HepG2 (cell line): ENCODE measurements at regions not wholly inside any gene's neighbourhood (a gene's known extent, or its start where the extent isn't known, plus 50 kb on each side); places are given as distances from the start of the nearest gene placed in this dataset.

Source experiments
- ATAC-seq: fragments of 200-7000 bp; cut with Tn5 transposase; 3 replicates; pipeline ENCODE4 v1.9.1; 2020; ENCODE audit warnings: mild to moderate bottlenecking, moderate library complexity
- BruUV-seq: library from RNA; stranded (reverse); fragments of 400-500 nt; replicated peaks from 2 replicates; lab custom pipeline; 2021; lab: Mats Ljungman, UMichigan
- CTCF ChIA-PET: fragments of 300-600 bp; formaldehyde crosslinking; extraction: SDS; loops from one replicate; lab custom pipeline; 2021; ENCODE audit warnings: low total read pairs, inconsistent platforms, low intra/inter-chr PET ratio; lab: Yijun Ruan, JAX
- POLR2A ChIA-PET: fragments of 350-600 bp; sonication (Branson Sonifier 250); formaldehyde crosslinking; loops from one replicate; lab custom pipeline; 2020; ENCODE audit warnings: antibody characterized with exemption, inconsistent platforms; lab: Yijun Ruan, JAX
- DNase-seq: peaks from one replicate; pipeline ENCODE4 v3.0.0-alpha.2; 2015; ENCODE audit warnings: low spot score
- FAIRE-seq: peaks from 3 replicates; lab custom pipeline; 2011; peaks lifted over from hg19 to GRCh38; lab: Jason Lieb, UNC
- H2AFZ ChIP-seq: one replicate; pipeline ENCODE4 v1.6.1; 2011; ENCODE audit warnings: low read length, inconsistent platforms
- H3K27ac ChIP-seq: fragments of 300-600 bp; 3 replicates; pipeline ENCODE4 v1.8.0; 2011; ENCODE audit warnings: mixed run types, mild to moderate bottlenecking, mixed read lengths, low read length, inconsistent platforms; ENCODE audit not compliant: insufficient read depth; ENCODE audit errors: extremely low read length
- H3K27me3 ChIP-seq, 2 experiments: fragments of 200-600 bp in 1 of 2; 2 replicates in 1 of 2; 3 replicates in 1 of 2; pipeline versions ENCODE4 v1.6.0 to v1.8.0; 2011; ENCODE audit warnings: low read length in 2 of 2, mild to moderate bottlenecking in 2 of 2, moderate library complexity in 2 of 2, inconsistent platforms in 1 of 2; ENCODE audit not compliant: insufficient read depth in 2 of 2, control insufficient read depth in 1 of 2
- H3K36me3 ChIP-seq, 2 experiments: fragments of 200-600 bp in 1 of 2; replicated peaks in 1 of 2; 2 replicates in 1 of 2; 3 replicates in 1 of 2; pipeline versions ENCODE4 v1.5.1 to v1.8.0; 2011; ENCODE audit warnings: low read length in 2 of 2, inconsistent platforms in 1 of 2; ENCODE audit not compliant: insufficient read depth in 2 of 2, control insufficient read depth in 1 of 2
- H3K4me1 ChIP-seq: 2 replicates; pipeline ENCODE4 v1.5.1; 2012; ENCODE audit warnings: low read length, inconsistent platforms; ENCODE audit not compliant: insufficient read depth
- H3K4me2 ChIP-seq: 2 replicates; pipeline ENCODE4 v1.6.0; 2011; ENCODE audit warnings: low read depth, low read length, inconsistent platforms
- H3K4me3 ChIP-seq, 3 experiments: fragments of 200-600 bp in 1 of 3; sonication (generic), shearing (Covaris generic) in 1 of 3; replicated peaks in 1 of 3; 2 replicates each; pipeline ENCODE4 v1.5.1; 2011 to 2016; ENCODE audit warnings: low read length in 3 of 3, inconsistent platforms in 2 of 3, low read depth in 2 of 3, mild to moderate bottlenecking in 2 of 3, control low read depth in 1 of 3, mixed read lengths in 1 of 3; ENCODE audit not compliant: insufficient read depth in 1 of 3
- H3K79me2 ChIP-seq: one replicate; pipeline ENCODE4 v1.6.1; 2011; ENCODE audit warnings: low read length, inconsistent platforms; ENCODE audit not compliant: insufficient read depth
- H3K9ac ChIP-seq: 2 replicates; pipeline ENCODE4 v1.6.0; 2011; ENCODE audit warnings: mild to moderate bottlenecking, low read depth, low read length, inconsistent platforms; ENCODE audit not compliant: insufficient read depth
- H3K9me3 ChIP-seq: 2 replicates; pipeline ENCODE4 v1.5.1; 2012; ENCODE audit warnings: mild to moderate bottlenecking, low read length
- H4K20me1 ChIP-seq: 2 replicates; pipeline ENCODE4 v1.6.0; 2011; ENCODE audit warnings: inconsistent platforms, mild to moderate bottlenecking, low read length, moderate library complexity; ENCODE audit not compliant: insufficient read depth
- HDAC2 ChIP-seq: sonication (generic); formaldehyde crosslinking; IDR thresholded peaks from 2 replicates; pipeline ENCODE4 v1.4.0; 2020; ENCODE audit warnings: missing genetic modification reagents
- IRF9 ChIP-seq: sonication (generic); formaldehyde crosslinking; IDR thresholded peaks from 2 replicates; pipeline ENCODE4 v1.8.0; 2022; ENCODE audit warnings: missing genetic modification reagents, mild to moderate bottlenecking, borderline replicate concordance
- KDM5A ChIP-seq: fragments of 200-600 bp; sonication (generic); IDR thresholded peaks from 2 replicates; pipeline ENCODE4 v1.7.0; 2018; ENCODE audit warnings: antibody characterized with exemption, mild to moderate bottlenecking, low read length, borderline replicate concordance
- NFYC ChIP-seq: IDR thresholded peaks from 2 replicates; pipeline ENCODE4 v1.6.1; 2016; ENCODE audit warnings: missing genetic modification reagents, missing compliant biosample characterization
- ONECUT2 ChIP-seq: sonication (generic); formaldehyde crosslinking; IDR thresholded peaks from 2 replicates; pipeline ENCODE4 v1.4.0; 2020; ENCODE audit warnings: missing genetic modification reagents
- PRDM15 ChIP-seq: sonication (generic); formaldehyde crosslinking; IDR thresholded peaks from 2 replicates; pipeline ENCODE4 v1.4.0; 2020; ENCODE audit warnings: missing genetic modification reagents
- RFX1 ChIP-seq: fragments of 450-650 bp; IDR thresholded peaks from 2 replicates; pipeline ENCODE4 v1.6.1; 2017
- SRSF9 ChIP-seq: fragments of 200-400 bp; formaldehyde crosslinking; IDR thresholded peaks from 2 replicates; pipeline ENCODE4 v1.6.1; 2018; ENCODE audit warnings: borderline replicate concordance, mild to moderate bottlenecking, low read depth, low read length; ENCODE audit not compliant: insufficient read depth, poor library complexity, severe bottlenecking
- ZNF34 ChIP-seq: sonication (generic); formaldehyde crosslinking; IDR thresholded peaks from 2 replicates; pipeline ENCODE4 v1.4.0; 2020; ENCODE audit warnings: mild to moderate bottlenecking, missing genetic modification reagents, borderline replicate concordance
- ZNF704 ChIP-seq: sonication (generic); formaldehyde crosslinking; IDR thresholded peaks from 2 replicates; pipeline ENCODE4 v1.8.1; 2023; ENCODE audit warnings: mild to moderate bottlenecking, inconsistent platforms, moderate library complexity, missing genetic modification reagents, borderline replicate concordance
- ZNF710 ChIP-seq: sonication (generic); formaldehyde crosslinking; IDR thresholded peaks from 2 replicates; pipeline ENCODE4 v1.5.0; 2020; ENCODE audit warnings: mild to moderate bottlenecking, missing genetic modification reagents, borderline replicate concordance
- WGBS: methylation state at CpG from one replicate; pipeline ENCODE4 v1.1.6; 2017; ENCODE audit warnings: low lambda C conversion rate; 5-methylcytosine and 5-hydroxymethylcytosine counted together
- in situ Hi-C: cut with HindIII; loops from 2 replicates; pipeline ENCODE4 v1.10.0; 2017; ENCODE audit warnings: low pct_unique_long_range_greater_than_20kb; ENCODE audit not compliant: extremely low pct_ligation_motif_present
- intact Hi-C: fragments of 100-400 bp; cut with micrococcal nuclease; formaldehyde crosslinking; loops from one replicate; pipeline ENCODE4 v1.10.0; 2022; ENCODE audit not compliant: unreplicated experiment
- TF ChIP-seq, protein P1 (sequence below): sonication (generic); formaldehyde crosslinking; IDR thresholded peaks from 2 replicates; pipeline ENCODE4 v1.4.0; 2020; ENCODE audit warnings: low read depth, mild to moderate bottlenecking, missing genetic modification reagents
- TF ChIP-seq, protein P2 (sequence below): sonication (generic); formaldehyde crosslinking; IDR thresholded peaks from 2 replicates; pipeline ENCODE4 v1.4.0; 2020; ENCODE audit warnings: low read depth, mild to moderate bottlenecking, missing genetic modification reagents

GRCh38 chr20:50270569-50270968 lies 79.9 kb downstream of the CEBPB start:
- no TSS peak for BruUV-seq
- DNase-seq (no peak), ATAC-seq (no peak)
- TF ChIP-seq SRSF9 (no peak), RFX1 (no peak), IRF9 (CRISPR knock-in tag) (no peak), KDM5A (no peak), ZNF704 (CRISPR knock-in tag) (0 out of 2 replicates have a peak, but pooled peaks have one; percentile 39), PRDM15 (CRISPR knock-in tag) (no peak), NFYC (CRISPR knock-in tag) (no peak), ONECUT2 (CRISPR knock-in tag) (no peak), HDAC2 (CRISPR knock-in tag) (no peak), ZNF34 (CRISPR knock-in tag) (no peak), ZNF710 (CRISPR knock-in tag) (peak; percentile 38; the same call in 1 of the 2 replicates)
- TF ChIP-seq, protein P1, sequence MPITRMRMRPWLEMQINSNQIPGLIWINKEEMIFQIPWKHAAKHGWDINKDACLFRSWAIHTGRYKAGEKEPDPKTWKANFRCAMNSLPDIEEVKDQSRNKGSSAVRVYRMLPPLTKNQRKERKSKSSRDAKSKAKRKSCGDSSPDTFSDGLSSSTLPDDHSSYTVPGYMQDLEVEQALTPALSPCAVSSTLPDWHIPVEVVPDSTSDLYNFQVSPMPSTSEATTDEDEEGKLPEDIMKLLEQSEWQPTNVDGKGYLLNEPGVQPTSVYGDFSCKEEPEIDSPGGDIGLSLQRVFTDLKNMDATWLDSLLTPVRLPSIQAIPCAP (CRISPR knock-in tag), result no peak
- TF ChIP-seq, protein P2, sequence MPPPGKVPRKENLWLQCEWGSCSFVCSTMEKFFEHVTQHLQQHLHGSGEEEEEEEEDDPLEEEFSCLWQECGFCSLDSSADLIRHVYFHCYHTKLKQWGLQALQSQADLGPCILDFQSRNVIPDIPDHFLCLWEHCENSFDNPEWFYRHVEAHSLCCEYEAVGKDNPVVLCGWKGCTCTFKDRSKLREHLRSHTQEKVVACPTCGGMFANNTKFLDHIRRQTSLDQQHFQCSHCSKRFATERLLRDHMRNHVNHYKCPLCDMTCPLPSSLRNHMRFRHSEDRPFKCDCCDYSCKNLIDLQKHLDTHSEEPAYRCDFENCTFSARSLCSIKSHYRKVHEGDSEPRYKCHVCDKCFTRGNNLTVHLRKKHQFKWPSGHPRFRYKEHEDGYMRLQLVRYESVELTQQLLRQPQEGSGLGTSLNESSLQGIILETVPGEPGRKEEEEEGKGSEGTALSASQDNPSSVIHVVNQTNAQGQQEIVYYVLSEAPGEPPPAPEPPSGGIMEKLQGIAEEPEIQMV (CRISPR knock-in tag), result no peak

More at GRCh38 chr20:50270569-50270968, 79.9 kb downstream of the CEBPB start:
- in situ Hi-C loops (loop anchor here (5.0 kb wide), 1 partner anchor 78 kb away; the partner anchor contains the start of gene CEBPB), intact Hi-C loops (loop anchor here (5.0 kb wide), 1 partner anchor 37 kb away; no protein-coding TSS in a partner anchor)
- H2AFZ ChIP-seq, result no peak overlapping the region
- CTCF ChIA-PET, result no interaction called here
- peaks cover 0 to 6% of the 10 kb centered on the region in 2 experiments; a peak in 2 of 5 replicates for H3K27me3 ChIP-seq
- no peaks in the 10 kb centered on the region for H4K20me1 ChIP-seq
- no peak overlapping the region for H3K27ac ChIP-seq
- H3K9ac ChIP-seq, result no peak overlapping the region
- H3K4me2 ChIP-seq, result no peak overlapping the region
- H3K79me2 ChIP-seq, result no peaks in the 10 kb centered on the region
- WGBS, result 77% methylated on average over 19 of the region's 19 CpGs
- H3K4me3 ChIP-seq, result no peak overlapping the region
- no peak for FAIRE-seq
- H3K4me1 ChIP-seq, result peaks cover 100% of the 10 kb centered on the region
- POLR2A ChIA-PET, result interaction anchor here (0.9 to 1.7 kb wide), 5 partner anchors 11 to 81 kb away, joined by 3 to 7 read pairs (median 4); no protein-coding TSS in a partner anchor
- H3K36me3 ChIP-seq, result no peaks in the 10 kb centered on the region
- H3K9me3 ChIP-seq, result no peaks in the 10 kb centered on the region
